HG02642 (cell line): ENCODE measurements at regions not wholly inside any gene's neighbourhood (a gene's known extent, or its start where the extent isn't known, plus 50 kb on each side); places are given as distances from the start of the nearest gene placed in this dataset.

Experiments used
- ATAC-seq: cut with Tn5 transposase; IDR thresholded peaks from one replicate; pipeline ENCODE4 v1.9.1; 2021; ENCODE audit warnings: mild to moderate bottlenecking; ENCODE audit not compliant: unreplicated experiment, poor library complexity

- ATAC-seq: no peak
Measured at GRCh38 chr6:56350628-56351260, 103.4 kb upstream of the COL21A1 start.

- no peak for ATAC-seq
Measured at GRCh38 chr6:56349194-56349593, 101.8 kb upstream of the COL21A1 start.

- ATAC-seq: no peak
Measured at GRCh38 chr6:56348578-56348977, 101.2 kb upstream of the COL21A1 start.

GRCh38 chr6:56347526-56347925, 100.1 kb upstream of the COL21A1 start:
- ATAC-seq: no peak

- no peak for ATAC-seq
Measured at GRCh38 chr6:56346958-56347357, 99.6 kb upstream of the COL21A1 start.

GRCh38 chr6:56345376-56345995, 98.1 kb upstream of the COL21A1 start:
- ATAC-seq: no peak

- no peak for ATAC-seq
Measured at GRCh38 chr6:56343295-56343694, 95.9 kb upstream of the COL21A1 start.

- ATAC-seq: no peak
Measured at GRCh38 chr6:56339524-56339923, 92.1 kb upstream of the COL21A1 start.

- ATAC-seq: no peak
Measured at GRCh38 chr6:56335726-56336125, 88.3 kb upstream of the COL21A1 start.

GRCh38 chr6:56334937-56335336, 87.6 kb upstream of the COL21A1 start:
- ATAC-seq: no peak

- ATAC-seq: no peak
Measured at GRCh38 chr6:56329271-56330050, 82.1 kb upstream of the COL21A1 start.

GRCh38 chr6:56328728-56329090, 81.3 kb upstream of the COL21A1 start:
- ATAC-seq: no peak

- ATAC-seq: no peak
Measured at GRCh38 chr6:56327946-56328727, 80.8 kb upstream of the COL21A1 start.

GRCh38 chr6:56324396-56324795, 77.0 kb upstream of the COL21A1 start:
- no peak for ATAC-seq

- no peak for ATAC-seq
Measured at GRCh38 chr6:56318851-56319250, 71.5 kb upstream of the COL21A1 start.

- ATAC-seq: peak; percentile 64
Measured at GRCh38 chr6:56314683-56315523, 67.5 kb upstream of the COL21A1 start.

- no peak for ATAC-seq
Measured at GRCh38 chr6:56311533-56312448, 64.4 kb upstream of the COL21A1 start.

GRCh38 chr6:56311061-56311460, 63.7 kb upstream of the COL21A1 start:
- ATAC-seq: no peak

- ATAC-seq: no peak
Measured at GRCh38 chr6:56310241-56310640, 62.9 kb upstream of the COL21A1 start.
